NCI-H1092 (cell line): ENCODE measurements at regions not wholly inside any gene's neighbourhood (a gene's known extent, or its start where the extent isn't known, plus 50 kb on each side); places are given as distances from the start of the nearest gene placed in this dataset.

ENCODE experiments used
- DNase-seq: peaks from one replicate; lab custom pipeline; 2025; lab: John Stamatoyannopoulos, UW

DNA sequence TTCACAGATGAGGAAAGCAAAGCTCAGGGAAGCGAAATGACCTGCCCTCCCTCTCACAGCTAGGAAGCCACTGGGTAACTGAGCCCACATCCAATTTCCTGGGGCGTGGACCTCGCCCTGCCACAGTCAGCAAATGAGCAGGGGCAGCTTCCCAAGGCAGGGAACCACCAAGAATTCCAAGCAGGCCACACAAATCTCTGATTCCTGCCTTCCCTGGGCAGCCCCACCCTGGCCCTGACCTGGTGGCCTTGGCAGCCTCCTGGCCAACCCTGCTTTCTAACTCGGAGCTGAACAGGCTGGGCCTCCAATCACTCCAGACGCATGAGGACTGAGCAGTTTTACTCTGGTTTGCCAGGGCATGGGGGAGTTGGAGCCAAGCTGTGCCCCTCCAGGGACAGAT is 203.7 kb upstream of the TLE3 start:
- DNase-seq = no peak

DNA sequence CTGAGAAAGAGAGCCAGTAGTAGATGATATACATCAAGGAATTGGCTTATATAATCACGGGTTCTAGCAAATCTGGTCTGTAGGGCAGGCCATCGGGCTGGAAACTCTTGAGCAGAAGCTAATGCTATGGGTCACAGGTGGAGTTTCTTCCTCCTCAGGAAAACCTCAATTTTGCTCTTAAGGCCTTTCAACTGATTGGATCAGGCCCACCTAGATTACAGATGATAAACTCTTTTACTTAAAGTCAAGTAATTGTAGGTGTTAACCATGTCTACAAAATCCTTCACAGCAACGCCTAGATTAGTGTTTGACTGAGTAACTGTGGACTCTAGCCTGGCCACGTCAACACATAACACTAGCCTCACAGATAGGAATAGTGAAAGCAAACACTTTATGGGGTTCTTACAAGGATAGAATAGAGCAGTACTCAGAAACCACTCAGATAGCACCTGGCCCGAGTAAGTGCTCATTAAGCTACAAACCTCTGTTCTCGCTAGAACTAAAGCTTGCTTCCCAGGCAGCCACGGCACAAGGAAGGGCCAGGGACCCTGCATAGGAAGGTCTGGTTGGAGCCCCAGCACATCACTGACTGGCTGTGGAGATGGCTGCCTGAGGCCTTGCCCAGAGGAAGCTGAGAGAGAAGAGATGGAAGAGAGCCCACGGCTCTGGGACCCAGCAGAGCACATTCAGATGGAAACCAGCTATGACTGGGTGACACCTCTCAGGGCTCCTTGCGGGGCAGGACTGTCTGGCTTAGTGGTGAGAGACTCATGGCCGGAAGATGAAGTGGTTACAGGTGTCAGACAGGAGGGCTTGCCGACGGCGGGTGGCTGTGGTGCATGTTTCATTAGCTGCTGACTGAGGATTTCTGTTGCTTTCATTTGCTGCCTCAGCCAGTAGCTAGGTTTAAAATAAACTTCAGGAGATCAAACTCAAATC is 202.5 kb upstream of the TLE3 start:
- no peak for DNase-seq

- no peak for DNase-seq
Measured at GRCh38 chr15:70297465-70298058, 199.8 kb upstream of the TLE3 start.

- no peak for DNase-seq
Measured at GRCh38 chr15:70294731-70295305, 197.1 kb upstream of the TLE3 start.

DNA sequence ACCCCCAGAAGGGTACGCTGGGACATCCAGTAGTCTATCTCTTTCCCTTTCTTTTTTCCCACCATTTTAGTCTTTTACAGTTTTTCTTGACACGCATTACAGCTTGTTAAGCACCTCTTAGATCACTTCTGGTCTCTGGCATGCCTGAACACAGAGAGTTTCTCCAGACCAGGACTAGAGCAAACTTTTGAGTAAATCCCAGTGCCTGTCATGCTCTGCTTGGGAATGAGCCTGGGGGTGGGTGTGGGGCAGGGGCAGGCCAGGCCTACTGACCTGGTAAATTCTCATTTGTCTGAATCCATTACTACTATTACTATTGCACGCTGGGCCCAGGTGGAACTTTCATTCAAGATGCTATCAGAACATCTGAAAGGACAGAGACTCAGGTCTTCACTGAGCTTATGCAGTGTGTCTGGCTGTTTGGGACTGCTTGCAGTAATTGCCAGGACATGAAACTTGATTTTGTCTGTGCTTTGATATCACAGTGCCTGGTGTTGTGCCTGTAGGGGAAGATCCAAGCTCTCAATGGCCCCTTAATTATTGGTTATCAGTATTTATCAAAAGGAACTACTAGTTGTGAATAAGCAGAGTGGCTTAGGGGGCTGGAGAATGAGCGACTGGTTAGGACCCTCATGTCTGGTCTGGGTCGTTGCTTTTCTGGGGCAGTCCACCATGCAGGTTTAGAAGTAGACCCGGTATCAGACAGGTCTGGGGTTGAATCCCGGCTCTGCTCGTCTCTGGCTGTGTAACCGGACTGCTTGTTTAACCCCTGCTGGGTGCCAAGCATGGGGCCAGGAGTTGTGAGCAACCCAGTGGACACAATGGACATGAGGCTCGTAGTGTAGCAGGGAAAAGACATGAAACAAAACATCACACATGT is 196.1 kb upstream of the TLE3 start:
- DNase-seq = no peak

DNA sequence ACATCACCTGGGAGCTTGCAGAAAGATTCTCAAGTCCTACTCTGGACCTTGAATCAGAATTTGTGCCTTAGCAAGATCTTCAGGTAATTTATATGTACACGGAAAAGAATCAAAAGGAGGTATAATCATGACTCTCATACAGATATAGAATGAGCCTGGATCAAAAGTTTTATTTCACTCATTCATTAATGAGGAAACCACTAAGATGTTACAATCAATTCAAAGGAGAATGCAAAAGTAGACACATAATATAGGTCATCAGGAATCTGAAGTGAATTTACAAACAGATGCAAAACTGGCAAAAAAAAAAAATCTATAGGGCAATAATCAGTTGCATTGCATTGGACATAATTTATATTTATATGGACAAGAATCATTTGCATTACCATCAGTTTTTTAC is 195.4 kb upstream of the TLE3 start:
- DNase-seq = no peak

DNA sequence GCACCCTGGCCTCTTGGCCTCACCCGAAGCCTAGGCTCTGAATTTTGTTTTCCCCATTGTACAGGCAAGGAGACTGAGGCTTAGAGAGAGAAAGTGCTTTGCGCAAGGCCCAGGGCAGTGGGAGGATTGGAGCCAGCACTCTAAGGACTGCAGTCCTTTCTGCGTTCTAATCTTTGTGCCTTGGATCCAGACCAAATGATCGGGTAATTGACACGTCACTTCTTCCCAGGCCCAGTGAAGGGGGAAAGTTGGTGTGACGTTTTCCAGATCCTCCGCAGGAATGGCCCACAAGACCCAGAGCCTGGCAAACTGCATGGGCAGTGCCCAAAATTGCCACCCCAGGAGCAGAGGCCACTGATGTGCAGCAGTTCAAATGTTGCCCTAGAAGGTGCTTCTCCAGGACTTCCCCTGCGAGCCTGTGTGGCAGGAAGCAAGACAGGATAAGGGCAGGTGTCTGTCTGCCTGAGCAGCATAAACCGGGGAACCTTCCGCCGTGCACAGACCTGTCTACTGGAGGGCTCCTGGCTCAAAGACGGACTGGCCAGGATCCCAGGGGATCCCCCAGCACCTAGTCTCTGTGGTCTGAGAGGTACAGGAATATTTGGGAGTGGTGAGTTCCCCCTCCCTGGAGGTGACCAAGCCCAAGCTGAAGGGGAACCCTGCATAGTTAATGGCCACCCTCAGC is 194.5 kb upstream of the TLE3 start:
- DNase-seq = no peak

DNA sequence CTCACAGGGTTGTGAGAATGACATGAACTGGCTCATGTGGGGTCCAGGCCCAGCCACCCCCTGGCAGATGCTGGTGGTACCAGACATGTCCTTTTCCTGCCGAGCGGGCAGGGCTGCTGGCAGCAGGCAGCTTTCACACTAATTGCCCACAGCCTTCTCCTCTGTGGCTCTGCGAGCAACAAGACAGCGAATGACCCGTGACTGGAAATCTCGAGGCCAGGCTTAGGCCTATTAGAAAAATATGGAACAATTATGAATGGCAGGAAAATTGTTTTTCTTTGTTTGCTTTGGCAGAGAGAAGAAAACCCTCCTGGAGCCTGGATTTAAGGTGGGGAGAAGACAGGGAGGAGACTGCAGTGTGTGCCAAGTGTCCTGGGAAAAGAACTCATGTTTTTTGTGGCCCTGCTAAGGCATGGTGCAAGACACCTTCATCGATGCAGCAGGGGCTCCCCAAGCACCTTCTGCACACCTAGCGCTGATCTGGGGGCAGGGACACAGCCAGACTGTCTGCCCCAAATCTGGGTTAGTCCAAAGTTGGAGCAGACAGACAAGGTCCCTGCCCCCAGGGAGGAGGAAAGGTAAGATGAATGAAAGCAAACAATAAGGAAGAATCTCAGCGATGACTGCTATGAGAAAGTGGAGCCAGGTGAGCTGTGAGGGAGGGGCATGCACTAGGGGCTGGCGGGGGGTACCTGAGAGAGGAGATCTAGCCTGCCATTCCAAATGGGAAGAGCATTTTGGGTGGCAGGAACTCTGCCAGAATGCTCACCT is 193.8 kb upstream of the TLE3 start:
- no peak for DNase-seq

DNA sequence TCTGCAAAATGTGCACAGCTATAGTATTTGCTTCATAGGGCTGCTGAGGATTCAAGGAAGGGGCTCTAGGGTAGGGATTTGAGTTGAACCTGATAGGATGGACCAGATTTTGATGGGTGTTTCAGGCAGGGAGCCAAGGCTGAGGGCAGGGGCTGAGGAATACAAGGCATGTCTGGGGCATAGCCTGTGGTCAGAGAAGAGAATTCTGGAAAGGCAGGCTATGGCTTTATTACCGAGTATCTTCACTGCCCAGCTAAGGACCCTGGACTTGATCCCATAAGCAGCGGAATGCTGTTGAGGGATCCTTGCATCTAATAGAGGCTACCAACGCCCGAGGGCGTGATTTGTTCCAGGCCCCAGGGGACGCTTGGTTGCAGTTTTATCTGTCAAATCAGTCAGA is 193.0 kb upstream of the TLE3 start:
- DNase-seq = no peak

DNA sequence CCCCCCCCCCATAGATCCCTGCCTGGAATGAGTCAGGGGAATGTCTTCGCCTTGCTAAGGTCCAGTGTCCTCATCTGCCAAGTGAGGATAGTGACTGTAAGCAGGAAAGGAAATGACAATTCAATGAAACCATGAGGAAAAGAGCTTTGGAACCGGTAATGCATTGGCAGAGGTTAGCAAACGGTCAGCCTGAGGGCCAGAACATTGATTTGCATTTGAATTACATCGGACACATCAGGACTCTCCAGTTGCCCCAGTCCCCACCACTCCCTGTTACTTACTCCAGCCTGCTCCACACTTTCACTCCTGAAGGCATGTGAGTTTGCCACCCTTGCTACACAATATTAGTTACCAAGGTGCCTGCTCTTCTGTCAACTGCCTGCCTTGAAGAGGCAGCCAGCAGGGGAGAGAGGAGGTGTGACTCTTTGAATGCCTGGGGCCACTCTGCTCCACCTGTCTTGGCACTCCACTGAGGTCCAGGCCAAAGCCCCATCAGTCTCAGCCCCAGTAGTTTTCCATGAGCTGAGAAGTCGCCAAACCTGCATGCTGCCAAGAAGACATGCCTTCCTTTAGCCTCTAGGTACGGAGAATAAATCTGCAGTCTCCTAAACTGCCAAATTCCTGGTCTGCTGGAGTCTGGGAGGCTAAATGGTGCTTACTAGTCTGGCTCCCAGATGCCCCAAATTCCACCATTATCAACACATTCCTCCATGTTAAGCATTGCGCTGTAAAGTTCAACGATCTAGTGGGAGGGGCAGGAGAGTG is 191.7 kb upstream of the TLE3 start:
- no peak for DNase-seq

DNA sequence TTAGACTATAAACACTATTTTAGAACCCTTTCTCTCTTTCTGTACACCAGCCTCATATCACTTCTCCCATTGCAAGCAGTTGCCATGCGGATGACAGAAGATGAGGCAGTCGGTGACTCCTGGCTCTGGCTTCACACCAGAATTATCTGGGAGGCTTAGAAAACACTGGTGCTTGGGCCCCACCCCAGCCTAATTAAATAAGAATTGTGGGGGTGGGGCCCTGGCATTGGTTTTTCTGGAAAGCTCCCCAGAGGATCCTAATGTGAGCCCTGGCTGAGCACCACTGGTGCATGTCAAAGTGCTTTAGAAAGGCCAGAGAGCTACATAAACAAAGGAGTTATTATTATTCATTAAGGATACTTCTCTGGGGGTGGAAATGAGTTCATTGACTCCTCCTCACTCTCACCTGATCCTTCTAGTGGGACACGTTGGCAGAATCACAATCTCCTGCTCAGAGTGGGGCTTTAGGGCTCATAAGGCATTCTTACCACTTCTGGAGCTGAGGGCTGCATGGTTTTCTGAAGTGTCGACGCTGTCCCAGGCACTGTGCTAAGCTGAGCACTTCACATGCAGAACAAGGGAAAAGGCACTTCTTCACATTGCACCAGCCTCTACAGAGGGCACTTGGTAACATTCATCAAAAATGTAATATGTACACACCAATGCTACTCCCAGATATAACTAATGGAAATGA is 188.5 kb upstream of the TLE3 start:
- DNase-seq = peak; percentile 73

DNA sequence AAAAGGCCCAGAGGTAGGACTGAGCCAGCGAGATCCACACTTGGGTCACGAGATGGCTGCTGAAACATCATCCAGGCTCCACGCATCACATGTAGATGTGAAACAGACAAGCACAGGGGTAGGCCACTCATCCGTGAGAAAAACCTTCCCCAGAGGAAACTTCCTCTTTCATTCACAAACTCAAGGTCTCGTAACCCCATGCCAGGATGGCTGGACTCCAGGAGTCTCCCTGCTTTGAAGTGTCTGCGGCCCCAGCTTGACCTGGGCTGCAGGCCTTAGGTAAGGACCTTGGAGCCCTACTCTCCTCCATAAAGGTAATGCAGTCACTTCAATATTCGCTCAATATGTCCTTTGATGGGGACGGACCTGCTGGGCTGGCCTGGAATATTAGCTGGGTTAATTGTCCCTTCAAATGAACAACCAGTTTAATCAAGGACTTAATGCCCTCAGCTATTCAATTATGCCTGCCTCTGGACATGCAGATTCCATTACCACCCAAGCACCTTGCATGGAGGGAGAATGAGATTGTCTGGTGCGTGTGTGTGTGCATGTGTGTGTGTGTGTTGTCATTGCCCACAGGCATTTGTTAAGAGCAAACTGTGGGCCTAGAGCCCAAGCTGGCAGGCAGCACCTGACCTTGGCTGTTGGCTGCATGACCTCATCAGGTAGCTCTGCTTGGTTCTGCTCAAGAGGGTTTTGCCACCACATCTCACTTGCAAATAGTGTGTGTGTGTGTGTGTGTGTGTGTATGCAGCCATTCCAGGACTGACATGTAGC is 186.9 kb upstream of the TLE3 start:
- DNase-seq = no peak

DNA sequence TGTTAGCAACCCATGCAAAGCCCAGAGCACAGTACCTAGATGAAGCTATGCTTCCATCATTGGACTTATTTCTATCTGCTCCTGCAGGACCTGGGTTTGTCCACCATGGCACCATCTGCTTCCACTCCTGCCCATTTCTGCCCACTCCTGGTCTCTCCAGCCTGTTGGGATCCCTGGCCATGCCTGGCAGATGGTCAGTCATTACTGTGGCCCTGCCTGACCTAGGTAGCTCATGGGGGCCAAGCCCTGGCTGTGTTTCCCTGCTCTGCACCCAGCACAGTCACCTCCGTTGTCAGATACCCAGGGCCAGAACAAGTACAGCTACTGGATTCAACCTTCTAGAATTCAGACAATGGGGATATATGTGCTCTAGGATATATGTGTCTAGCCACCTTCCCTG is 185.8 kb upstream of the TLE3 start:
- no peak for DNase-seq

GRCh38 chr15:70281811-70282307 is 184.1 kb upstream of the TLE3 start:
- DNase-seq = no peak

DNA sequence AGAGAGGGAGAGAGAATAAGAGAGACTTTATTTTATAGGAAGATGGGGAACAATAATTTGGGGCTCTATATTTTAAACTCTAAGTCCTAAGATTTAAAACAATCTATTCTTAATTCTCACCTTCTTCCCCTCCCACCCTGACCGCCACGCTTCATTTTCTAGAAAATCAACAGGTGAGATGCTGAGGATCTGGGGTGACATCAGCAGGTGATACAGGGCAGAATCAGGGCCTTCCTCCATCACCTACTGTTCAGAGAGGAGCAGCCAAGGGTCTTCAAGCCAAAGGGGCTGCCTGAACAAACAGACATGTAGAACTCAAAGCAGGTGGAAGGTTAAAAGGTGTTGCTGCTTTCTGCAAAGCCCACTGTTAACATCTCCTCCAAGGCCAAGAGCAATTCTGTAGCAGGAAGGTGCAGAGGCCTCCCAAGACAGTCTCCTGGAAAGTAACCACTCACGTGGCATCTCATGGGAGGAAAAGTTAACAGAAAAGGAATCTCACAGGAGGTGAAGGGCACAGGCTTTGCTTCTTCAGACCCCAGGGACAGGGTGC is 183.6 kb upstream of the TLE3 start:
- no peak for DNase-seq

- no peak for DNase-seq
Measured at GRCh38 chr15:70280781-70281180, 183.1 kb upstream of the TLE3 start.

DNA sequence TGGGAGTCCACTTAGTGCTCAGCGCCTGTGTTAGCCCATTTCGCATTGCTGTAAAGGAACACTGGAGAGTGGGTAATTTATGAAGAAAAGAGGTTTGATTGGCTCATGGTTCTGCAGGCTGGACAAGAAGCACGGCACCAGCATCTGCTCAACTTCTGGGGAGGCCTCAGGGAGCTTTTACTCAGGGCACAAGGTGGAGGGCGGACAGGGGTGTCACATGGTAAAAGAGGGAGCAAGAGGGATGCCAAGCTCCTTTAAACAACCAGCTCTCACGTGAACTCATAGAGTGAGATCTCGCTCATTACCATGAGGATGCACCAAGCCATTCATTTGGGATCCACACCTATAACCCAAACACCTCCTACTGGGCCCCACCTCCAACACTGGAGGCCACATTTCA is 181.4 kb upstream of the TLE3 start:
- DNase-seq = no peak

DNA sequence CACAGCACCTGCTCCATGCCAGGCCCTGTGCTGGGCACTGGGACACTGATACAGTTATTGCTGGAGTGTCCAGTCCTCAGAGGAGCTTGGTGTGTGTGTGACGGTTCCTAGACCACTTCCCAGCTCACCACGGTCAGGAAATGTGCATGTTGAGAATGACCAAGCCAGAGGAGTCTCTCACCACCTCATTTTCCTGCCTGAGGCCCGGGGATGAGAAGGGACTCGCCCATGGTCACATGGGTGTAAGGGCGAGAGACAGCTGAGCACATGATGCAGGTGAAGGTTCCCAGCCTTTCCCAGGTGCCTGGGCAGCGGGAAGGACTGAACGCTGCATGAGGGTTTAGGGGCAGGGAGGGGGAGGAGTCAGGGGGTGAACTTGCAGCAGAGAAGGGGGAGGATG is 180.9 kb upstream of the TLE3 start:
- no peak for DNase-seq
